HG02759 (cell line): ENCODE measurements at regions not wholly inside any gene's neighbourhood (a gene's known extent, or its start where the extent isn't known, plus 50 kb on each side); places are given as distances from the start of the nearest gene placed in this dataset.

Source experiments
- ATAC-seq: cut with Tn5 transposase; IDR thresholded peaks from one replicate; pipeline ENCODE4 v1.9.1; 2021; ENCODE audit warnings: mild to moderate bottlenecking, moderate library complexity; ENCODE audit not compliant: unreplicated experiment

GRCh38 chr11:112770487-112770886, 190.7 kb upstream of the NCAM1 start:
- ATAC-seq: no peak

DNA sequence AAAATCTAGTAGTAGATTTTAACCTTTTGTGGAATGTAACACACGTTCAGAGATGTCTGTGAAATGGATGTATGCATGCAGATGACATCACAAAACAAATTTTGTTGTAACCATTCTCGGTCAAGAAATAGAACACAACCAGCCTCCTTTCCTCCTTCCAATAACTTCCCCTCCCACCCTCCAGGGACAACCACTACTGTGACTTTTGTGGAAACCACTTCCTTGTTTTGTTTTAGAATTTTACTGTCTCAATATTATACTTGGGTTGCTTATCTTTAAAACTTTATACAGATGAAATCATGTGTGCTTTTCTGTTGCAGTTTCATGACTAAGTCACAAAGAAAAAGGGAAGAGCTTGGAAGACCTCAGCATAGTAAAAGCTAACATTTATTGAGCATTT, 189.4 kb upstream of the NCAM1 start:
- no peak for ATAC-seq

- no peak for ATAC-seq
These were observed 188.0 kb upstream of the NCAM1 start for GRCh38 chr11:112773264-112773663.

DNA sequence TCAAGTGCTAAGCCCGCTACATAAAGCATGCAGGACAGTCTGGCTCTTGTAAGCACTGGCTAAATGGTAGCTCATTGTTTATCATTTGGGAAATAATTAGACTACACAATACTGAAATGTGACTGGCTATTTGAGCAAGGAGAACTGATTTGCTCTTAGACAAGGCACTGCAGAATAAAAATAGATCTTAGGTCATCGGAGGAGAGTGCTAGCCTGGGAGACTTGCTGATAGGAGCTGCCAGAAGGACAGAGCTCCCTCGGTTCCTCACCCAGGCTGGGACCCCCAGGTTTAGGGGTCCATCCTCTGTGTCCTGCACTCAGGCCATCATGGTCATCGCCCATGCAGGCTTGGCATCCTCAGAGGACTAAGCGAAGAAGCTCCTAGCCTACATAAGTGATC, 184.4 kb upstream of the NCAM1 start:
- no peak for ATAC-seq

DNA sequence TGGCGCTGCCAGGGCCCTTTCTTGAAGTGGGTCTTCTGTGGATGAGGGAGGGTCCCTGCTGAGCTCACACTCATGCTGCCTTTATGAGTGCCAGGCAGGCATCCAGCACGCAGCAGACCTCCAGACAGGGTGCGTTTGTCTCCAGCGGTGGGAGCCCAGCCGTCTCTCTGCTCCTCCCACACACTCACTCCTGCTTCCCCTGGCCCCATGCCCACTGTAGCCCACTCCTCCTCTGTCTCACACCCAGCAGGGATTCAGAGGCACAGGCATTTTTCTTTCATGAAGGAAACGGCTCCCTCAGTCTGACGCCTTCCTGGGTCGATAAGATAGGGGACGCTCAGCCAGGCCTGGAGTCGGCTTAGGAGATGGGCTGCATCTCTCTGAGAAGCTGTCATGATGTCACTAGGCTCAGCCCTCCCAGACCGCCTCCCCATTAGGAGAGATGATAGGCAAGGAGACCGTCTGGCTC, 183.9 kb upstream of the NCAM1 start:
- no peak for ATAC-seq

DNA sequence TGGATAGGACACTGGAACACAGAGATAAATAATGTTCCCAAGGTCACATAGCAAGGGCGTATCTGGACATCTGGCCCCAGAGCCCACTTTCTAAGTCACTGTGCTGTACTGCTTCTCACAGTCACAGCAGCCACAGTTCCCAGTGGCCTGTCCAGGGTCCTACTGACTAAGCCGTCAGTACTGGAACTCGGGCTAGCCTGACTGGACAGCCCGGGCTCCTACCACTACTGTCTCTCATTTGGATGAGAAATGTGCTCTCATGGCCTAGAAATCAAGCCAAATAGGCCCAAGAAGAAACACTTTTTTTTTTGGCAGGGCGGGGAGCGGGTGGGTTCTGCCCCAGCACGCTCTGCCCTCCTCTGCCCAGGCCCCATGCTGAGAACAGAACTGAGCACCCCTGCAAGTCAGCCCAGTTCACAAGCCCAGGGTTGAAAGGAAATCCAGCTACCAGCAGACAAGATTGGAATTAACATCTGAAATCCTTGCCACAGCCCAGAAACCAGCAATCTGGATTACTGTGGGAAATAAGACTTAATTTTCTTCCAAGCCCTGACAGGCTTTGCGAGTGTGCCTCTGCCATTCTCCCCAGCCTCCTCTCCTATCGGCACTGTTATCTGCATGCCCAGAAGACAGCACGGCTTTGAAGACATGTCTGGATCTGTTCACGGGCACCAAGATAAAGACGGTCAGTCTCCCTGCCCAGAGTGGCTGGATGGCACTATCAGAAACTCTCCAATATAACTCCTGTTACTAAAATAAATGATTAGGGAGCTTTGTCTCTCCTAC, 182.9 kb upstream of the NCAM1 start:
- ATAC-seq: no peak

DNA sequence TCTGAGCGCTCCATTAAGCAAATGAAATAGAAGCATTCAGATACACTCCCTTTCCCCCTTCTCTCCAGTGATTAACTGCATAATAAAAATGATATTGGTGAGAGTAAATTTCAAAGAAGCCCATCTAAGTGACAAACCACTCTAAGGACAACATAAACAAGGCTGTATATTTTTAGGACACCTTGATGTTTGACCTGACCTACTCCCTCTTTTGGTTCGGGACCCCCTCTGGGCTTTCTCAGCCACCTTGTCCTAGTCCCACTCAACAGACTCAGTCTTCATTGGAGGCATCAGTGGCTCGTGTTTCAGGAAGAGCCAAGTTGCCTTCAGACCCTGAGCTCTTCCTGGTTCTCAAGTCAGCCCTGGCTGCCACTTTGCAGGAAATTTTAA, 182.3 kb upstream of the NCAM1 start:
- ATAC-seq: no peak

GRCh38 chr11:112780351-112781087, 180.7 kb upstream of the NCAM1 start:
- ATAC-seq: no peak

GRCh38 chr11:112783945-112784322, 177.3 kb upstream of the NCAM1 start:
- no peak for ATAC-seq

GRCh38 chr11:112784323-112785073, 176.7 kb upstream of the NCAM1 start:
- ATAC-seq: no peak

DNA sequence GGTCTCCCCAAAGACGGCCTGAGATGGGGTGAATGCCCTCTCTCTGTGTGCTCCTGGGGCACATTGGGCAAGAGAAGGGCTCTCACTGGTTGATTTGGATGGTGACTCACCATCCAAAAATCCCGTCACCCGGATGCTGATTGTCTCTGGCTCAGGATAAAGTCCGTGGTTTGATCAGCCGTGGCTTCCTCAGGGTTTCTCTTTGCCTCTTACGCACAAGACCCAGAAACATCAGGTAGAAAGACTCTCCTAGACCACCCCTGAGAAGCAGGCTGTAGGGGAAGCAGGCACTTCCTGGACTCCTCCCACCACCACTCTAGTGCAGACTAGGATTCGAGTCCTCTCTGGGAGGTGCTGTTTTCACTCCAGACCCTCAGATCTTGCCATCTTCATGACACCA, 176.1 kb upstream of the NCAM1 start:
- no peak for ATAC-seq

GRCh38 chr11:112785719-112786118, 175.5 kb upstream of the NCAM1 start:
- ATAC-seq: no peak

- ATAC-seq: no peak
These were observed 175.0 kb upstream of the NCAM1 start for GRCh38 chr11:112786196-112786595.

DNA sequence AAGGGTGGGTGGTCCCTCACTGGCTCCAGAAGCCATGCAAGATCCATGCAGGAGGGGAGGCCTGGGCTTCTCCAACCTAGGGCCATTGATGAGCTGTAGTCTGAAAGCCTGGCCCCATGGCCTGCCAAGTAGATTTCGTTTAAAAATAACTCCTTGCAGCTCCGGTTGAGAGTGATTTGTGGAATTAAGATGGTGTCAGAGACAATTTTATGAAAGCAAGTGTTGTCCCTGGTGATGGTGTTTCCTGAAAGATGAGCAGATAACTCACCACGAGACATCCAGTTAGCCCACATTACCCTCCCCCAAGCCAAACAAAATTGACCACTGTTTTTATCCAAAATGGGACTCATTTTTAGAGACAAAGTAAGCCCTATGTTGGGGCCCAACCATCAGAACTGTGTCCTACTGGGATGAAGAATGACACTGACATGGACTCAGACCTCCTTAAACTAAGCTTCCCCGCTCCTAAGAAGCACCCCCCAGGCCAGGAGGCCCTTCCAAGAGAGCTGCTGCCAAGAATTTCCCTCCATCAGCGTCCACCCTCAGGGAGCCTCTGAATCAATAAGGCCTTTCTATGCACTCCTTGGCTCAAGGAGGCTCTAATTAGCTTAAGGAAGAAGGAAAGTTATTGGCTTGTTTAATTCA, 174.2 kb upstream of the NCAM1 start:
- ATAC-seq: no peak

DNA sequence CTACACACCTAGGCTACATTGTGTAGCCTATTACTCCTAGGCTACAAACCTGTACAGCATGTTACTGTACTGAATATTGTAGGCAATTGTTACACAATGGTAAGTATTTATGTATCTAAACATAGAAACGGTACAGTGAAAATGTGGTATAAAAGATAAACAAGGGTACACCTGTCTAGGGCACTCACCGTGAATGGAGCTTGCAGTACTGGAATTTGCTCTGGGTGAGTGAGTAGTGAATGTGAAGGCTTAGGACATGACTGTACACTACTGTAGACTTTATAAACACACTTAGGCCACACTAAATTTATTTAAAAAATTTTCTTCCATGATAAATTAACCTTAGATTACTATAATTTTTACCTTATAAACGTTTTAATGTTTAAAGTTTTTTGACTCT, 171.7 kb upstream of the NCAM1 start:
- ATAC-seq: no peak

- ATAC-seq: no peak
These were observed 170.9 kb upstream of the NCAM1 start for GRCh38 chr11:112790286-112790685.

GRCh38 chr11:112792070-112792469, 169.2 kb upstream of the NCAM1 start:
- ATAC-seq: no peak

GRCh38 chr11:112793416-112793815, 167.8 kb upstream of the NCAM1 start:
- no peak for ATAC-seq

GRCh38 chr11:112794331-112794846, 166.8 kb upstream of the NCAM1 start:
- no peak for ATAC-seq

- no peak for ATAC-seq
These were observed 165.9 kb upstream of the NCAM1 start for GRCh38 chr11:112795142-112795815.
